ENCODE measurements at regions not wholly inside any gene's neighbourhood (a gene's known extent, or its start where the extent isn't known, plus 50 kb on each side); places are given as distances from the start of the nearest gene placed in this dataset.

- DNase-seq (ENCODE audit: low read depth): no peak
- TF ChIP-seq CTCF (conservative IDR thresholded peaks at IDR 0.05; ENCODE audit: low read depth, low read length): no peak
- H3K4me3 ChIP-seq (ENCODE audit: low read depth, low read length): no peak overlapping the region
These were observed 126.7 kb upstream of the STARD3NL start for GRCh38 chr7:38051311-38051710.

- no peak for DNase-seq (ENCODE audit: low read depth)
- H3K4me3 ChIP-seq (ENCODE audit: low read depth, low read length): no peak overlapping the region
- TF ChIP-seq CTCF (conservative IDR thresholded peaks at IDR 0.05; ENCODE audit: low read depth, low read length): no peak
These were observed 126.3 kb upstream of the STARD3NL start for GRCh38 chr7:38051786-38052185.

- TF ChIP-seq CTCF (conservative IDR thresholded peaks at IDR 0.05; ENCODE audit: low read depth, low read length): no peak
- no peak overlapping the region for H3K4me3 ChIP-seq (ENCODE audit: low read depth, low read length)
- DNase-seq (ENCODE audit: low read depth): no peak
These were observed 125.3 kb upstream of the STARD3NL start for GRCh38 chr7:38052786-38053185.

- H3K4me3 ChIP-seq (ENCODE audit: low read depth, low read length): no peak overlapping the region
- DNase-seq (ENCODE audit: low read depth): no peak
- TF ChIP-seq CTCF (conservative IDR thresholded peaks at IDR 0.05; ENCODE audit: low read depth, low read length): no peak
These were observed 123.8 kb upstream of the STARD3NL start for GRCh38 chr7:38054199-38054598.

GRCh38 chr7:38057829-38058228 lies 120.2 kb upstream of the STARD3NL start:
- H3K4me3 ChIP-seq (ENCODE audit: low read depth, low read length): no peak overlapping the region
- peak; percentile 2 for DNase-seq (ENCODE audit: low read depth)
- TF ChIP-seq CTCF (conservative IDR thresholded peaks at IDR 0.05; ENCODE audit: low read depth, low read length): no peak

- H3K4me3 ChIP-seq (ENCODE audit: low read depth, low read length): no peak overlapping the region
- no peak for DNase-seq (ENCODE audit: low read depth)
- no peak for TF ChIP-seq CTCF (conservative IDR thresholded peaks at IDR 0.05; ENCODE audit: low read depth, low read length)
These were observed 117.9 kb upstream of the STARD3NL start for GRCh38 chr7:38060116-38060515.

GRCh38 chr7:38060637-38061036 lies 117.4 kb upstream of the STARD3NL start:
- no peak for DNase-seq (ENCODE audit: low read depth)
- H3K4me3 ChIP-seq (ENCODE audit: low read depth, low read length): no peak overlapping the region
- TF ChIP-seq CTCF (conservative IDR thresholded peaks at IDR 0.05; ENCODE audit: low read depth, low read length): no peak

Measured in choroid plexus epithelial cell (primary cell).